HL-60/S4 (cell line): ENCODE measurements at regions not wholly inside any gene's neighbourhood (a gene's known extent, or its start where the extent isn't known, plus 50 kb on each side); places are given as distances from the start of the nearest gene placed in this dataset.

Experiments used
- in situ Hi-C: fragments of 300-500 bp; cut with MboI; formaldehyde crosslinking; loops from 2 replicates; pipeline ENCODE4 v1.14.3; 2022; ENCODE audit warnings: low sequenced_read_pairs

- in situ Hi-C loops, result loop anchor here (25.0 kb wide), 1 partner anchor 129 kb away; no protein-coding TSS in a partner anchor
These were observed 163.1 kb upstream of the NPVF start for GRCh38 chr7:25391295-25391861.

- in situ Hi-C loops, result loop anchor here (25.0 kb wide), 1 partner anchor 130 kb away; no protein-coding TSS in a partner anchor
These were observed 163.8 kb upstream of the NPVF start for GRCh38 chr7:25391961-25392587.

- in situ Hi-C loops, result loop anchor here (25.0 kb wide), 1 partner anchor 130 kb away; no protein-coding TSS in a partner anchor
These were observed 164.5 kb upstream of the NPVF start for GRCh38 chr7:25392588-25393338.

- in situ Hi-C loops, result loop anchor here (25.0 kb wide), 1 partner anchor 134 kb away; no protein-coding TSS in a partner anchor
These were observed 167.7 kb upstream of the NPVF start for GRCh38 chr7:25395976-25396375.

- in situ Hi-C loops, result loop anchor here (25.0 kb wide), 1 partner anchor 134 kb away; no protein-coding TSS in a partner anchor
These were observed 168.4 kb upstream of the NPVF start for GRCh38 chr7:25396668-25397067.

GRCh38 chr7:25398418-25398817 lies 170.1 kb upstream of the NPVF start:
- in situ Hi-C loops, result loop anchor here (25.0 kb wide), 1 partner anchor 136 kb away; no protein-coding TSS in a partner anchor

- in situ Hi-C loops, result loop anchor here (25.0 kb wide), 1 partner anchor 137 kb away; no protein-coding TSS in a partner anchor
These were observed 170.9 kb upstream of the NPVF start for GRCh38 chr7:25399000-25399750.

GRCh38 chr7:25402532-25402931 lies 174.2 kb upstream of the NPVF start:
- in situ Hi-C loops, result no loop called here

- in situ Hi-C loops, result no loop called here
These were observed 177.4 kb upstream of the NPVF start for GRCh38 chr7:25405736-25406135.

GRCh38 chr7:25407053-25407452 lies 178.8 kb upstream of the NPVF start:
- in situ Hi-C loops, result no loop called here

- in situ Hi-C loops, result no loop called here
These were observed 179.9 kb upstream of the NPVF start for GRCh38 chr7:25408012-25408687.

GRCh38 chr7:25408876-25409275 lies 180.6 kb upstream of the NPVF start:
- in situ Hi-C loops, result no loop called here

GRCh38 chr7:25409897-25410636 lies 181.8 kb upstream of the NPVF start:
- in situ Hi-C loops, result no loop called here

GRCh38 chr7:25420771-25421170 lies 192.5 kb upstream of the NPVF start:
- in situ Hi-C loops, result no loop called here

GRCh38 chr7:25424113-25424512 lies 195.8 kb upstream of the NPVF start:
- in situ Hi-C loops, result no loop called here

- in situ Hi-C loops, result no loop called here
These were observed 196.6 kb upstream of the NPVF start for GRCh38 chr7:25424855-25425254.

- in situ Hi-C loops, result no loop called here
These were observed 199.4 kb upstream of the NPVF start for GRCh38 chr7:25427721-25428120.

- in situ Hi-C loops, result no loop called here
These were observed 201.4 kb upstream of the NPVF start for GRCh38 chr7:25429731-25430130.

GRCh38 chr7:25430200-25430931 lies 202.1 kb upstream of the NPVF start:
- in situ Hi-C loops, result no loop called here
